DOHH2 (cell line): ENCODE measurements at regions not wholly inside any gene's neighbourhood (a gene's known extent, or its start where the extent isn't known, plus 50 kb on each side); places are given as distances from the start of the nearest gene placed in this dataset.

Source experiments
- EZH2phosphoT487 ChIP-seq: fragments of 200-600 bp; sonication (generic); IDR thresholded peaks from 2 replicates; pipeline ENCODE4 v1.6.1; 2017; ENCODE audit warnings: borderline replicate concordance, mild to moderate bottlenecking, antibody characterized with exemption, low read length, moderate library complexity, mixed read lengths
- TF ChIP-seq, protein P1 (sequence below): fragments of 200-600 bp; sonication (generic); IDR thresholded peaks from one replicate; pipeline ENCODE4 v1.5.1; 2014; ENCODE audit warnings: antibody characterized with exemption, mild to moderate bottlenecking, low read depth, low read length; ENCODE audit not compliant: poor library complexity, severe bottlenecking

DNA sequence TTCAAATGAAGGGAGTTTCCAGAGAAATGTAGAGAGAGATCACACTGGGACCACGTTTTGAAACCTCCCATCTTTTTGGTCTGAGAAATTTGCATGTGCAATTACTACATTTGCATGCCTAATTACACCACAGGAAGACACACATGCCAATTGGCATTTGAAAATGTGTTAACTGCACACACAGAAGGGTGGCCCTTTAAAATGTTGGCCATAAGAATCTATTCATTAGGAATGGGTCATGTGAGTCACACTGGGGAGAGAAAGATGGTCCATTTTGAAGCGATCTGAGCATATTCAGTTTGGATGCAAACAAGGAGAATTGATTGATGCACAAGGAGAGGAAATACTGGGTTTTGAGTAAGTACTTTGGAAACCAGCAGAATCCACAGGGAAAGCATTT, 1407.1 kb upstream of the ACVR2A start:
- TF ChIP-seq, protein P1, sequence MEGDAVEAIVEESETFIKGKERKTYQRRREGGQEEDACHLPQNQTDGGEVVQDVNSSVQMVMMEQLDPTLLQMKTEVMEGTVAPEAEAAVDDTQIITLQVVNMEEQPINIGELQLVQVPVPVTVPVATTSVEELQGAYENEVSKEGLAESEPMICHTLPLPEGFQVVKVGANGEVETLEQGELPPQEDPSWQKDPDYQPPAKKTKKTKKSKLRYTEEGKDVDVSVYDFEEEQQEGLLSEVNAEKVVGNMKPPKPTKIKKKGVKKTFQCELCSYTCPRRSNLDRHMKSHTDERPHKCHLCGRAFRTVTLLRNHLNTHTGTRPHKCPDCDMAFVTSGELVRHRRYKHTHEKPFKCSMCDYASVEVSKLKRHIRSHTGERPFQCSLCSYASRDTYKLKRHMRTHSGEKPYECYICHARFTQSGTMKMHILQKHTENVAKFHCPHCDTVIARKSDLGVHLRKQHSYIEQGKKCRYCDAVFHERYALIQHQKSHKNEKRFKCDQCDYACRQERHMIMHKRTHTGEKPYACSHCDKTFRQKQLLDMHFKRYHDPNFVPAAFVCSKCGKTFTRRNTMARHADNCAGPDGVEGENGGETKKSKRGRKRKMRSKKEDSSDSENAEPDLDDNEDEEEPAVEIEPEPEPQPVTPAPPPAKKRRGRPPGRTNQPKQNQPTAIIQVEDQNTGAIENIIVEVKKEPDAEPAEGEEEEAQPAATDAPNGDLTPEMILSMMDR, result no peak
- no peak for TF ChIP-seq EZH2phosphoT487
